Retina (tissue), 1 donor: ENCODE measurements at regions not wholly inside any gene's neighbourhood (a gene's known extent, or its start where the extent isn't known, plus 50 kb on each side); places are given as distances from the start of the nearest gene placed in this dataset.
"Not testable (repeated sequence)": the region's sequence is repeated elsewhere in the genome, so short reads cannot be mapped to it uniquely, and the experiment has no call there.

ENCODE experiments used
- DNase-seq: peaks from one replicate; pipeline ENCODE4 v3.0.0-alpha.2; 2016

GRCh38 chr12:63406781-63407180, 255.8 kb upstream of the AVPR1A start:
- DNase-seq, result no peak

GRCh38 chr12:63404611-63405010, 253.6 kb upstream of the AVPR1A start:
- no peak for DNase-seq

- no peak for DNase-seq
Observed at GRCh38 chr12:63403256-63403655, 252.3 kb upstream of the AVPR1A start.

DNA sequence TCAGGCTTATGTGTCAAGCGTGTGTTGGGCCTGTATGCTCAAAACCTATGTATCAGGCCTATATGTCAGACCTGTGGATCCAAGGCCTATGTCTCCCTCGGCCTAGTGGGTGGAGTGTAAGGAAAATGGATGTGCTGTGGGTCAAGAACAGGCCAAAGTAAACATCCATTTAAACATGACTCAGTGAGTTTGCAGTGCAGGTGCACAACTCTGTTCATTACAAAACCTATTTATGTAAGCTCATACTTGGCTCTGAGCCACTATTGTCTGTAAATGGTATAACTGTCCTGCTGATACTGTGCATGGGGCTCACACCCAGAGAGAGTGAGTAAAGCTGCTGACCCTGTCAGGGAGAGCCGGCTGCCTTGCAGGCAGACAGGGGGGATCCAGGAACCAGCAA, 249.7 kb upstream of the AVPR1A start:
- no peak for DNase-seq

- DNase-seq, result no peak
Observed at GRCh38 chr12:63400318-63400717, 249.3 kb upstream of the AVPR1A start.

DNA sequence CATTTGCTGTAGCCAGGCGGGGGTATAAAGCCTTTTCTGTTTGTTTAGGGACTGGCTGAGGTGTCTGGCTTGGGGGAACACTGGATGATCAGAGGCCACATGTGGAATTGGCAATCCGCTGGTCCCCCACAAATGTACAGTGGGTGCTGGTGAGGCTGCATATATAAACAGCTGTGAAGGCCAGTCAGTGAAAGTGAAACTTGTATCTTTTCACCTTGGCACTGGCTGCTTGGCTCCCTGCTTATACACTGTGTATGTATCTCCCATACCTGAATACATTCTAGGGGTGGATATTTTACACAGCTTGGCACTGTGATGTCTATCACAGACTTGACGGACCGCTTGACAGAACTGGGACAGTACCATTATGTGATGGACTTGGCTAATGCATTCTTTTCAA, 246.8 kb upstream of the AVPR1A start:
- no peak for DNase-seq

- no peak for DNase-seq
Observed at GRCh38 chr12:63396135-63396534, 245.1 kb upstream of the AVPR1A start.

DNA sequence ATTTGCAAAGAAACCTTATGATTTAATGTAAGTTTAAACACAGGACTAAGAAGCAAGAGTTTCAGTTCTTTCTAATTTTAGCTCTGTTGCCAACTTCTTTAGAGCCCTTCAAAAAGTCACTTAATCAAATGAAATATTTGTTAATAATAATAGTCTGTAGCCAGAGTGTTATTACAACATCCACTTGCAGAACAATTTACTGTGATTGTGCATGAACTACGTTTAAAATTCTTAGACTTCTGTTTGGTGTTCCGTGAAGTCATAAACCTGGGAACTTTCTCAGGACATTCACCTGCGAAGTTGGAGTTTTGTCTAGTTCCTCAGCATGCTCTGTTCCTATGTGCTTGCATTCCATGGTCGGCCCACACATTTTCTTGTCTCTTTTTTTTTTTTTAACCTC, 244.0 kb upstream of the AVPR1A start:
- no peak for DNase-seq

DNA sequence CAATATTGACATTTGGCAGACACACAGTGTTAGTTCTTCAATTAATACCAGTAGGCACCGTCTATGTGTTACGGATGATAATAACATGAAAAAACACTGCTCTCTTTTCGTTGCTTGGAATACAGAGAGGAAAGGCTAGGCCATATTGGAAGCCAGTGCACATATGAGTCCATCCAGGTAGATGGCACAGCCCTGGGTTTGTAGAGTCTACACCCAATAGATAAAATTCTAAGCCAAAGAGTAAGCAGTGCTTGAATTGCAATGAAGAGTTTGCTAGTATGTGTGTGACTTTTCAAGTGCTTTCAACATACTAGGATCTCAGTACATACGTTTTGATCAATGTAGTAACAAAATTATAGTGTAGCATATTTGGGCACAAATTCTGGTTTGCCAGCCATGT, 243.3 kb upstream of the AVPR1A start:
- no peak for DNase-seq

DNA sequence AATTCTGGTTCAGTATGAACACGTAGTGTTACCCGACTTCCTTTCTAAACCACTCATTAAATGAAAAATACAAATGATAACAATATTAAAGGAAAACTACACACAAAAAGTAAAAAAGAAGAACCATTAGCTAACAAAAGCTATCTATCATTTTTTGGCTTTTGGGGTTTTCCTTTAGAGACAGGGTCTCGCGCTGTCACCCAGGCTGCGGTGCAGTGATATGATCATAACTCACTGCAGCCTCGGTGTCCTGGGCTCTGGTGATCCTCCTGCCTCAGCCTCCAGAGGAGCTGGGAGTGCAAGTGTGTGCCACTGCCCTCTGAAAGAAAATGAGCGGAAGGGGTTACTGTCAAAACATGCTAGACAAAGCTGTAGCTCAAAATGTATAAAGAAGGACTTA, 238.2 kb upstream of the AVPR1A start:
- DNase-seq, result no peak

GRCh38 chr12:63387771-63388170, 236.8 kb upstream of the AVPR1A start:
- no peak for DNase-seq

GRCh38 chr12:63382930-63383329, 231.9 kb upstream of the AVPR1A start:
- no peak for DNase-seq

- no peak for DNase-seq
Observed at GRCh38 chr12:63362791-63363190, 211.8 kb upstream of the AVPR1A start.

- no peak for DNase-seq
Observed at GRCh38 chr12:63362166-63362565, 211.2 kb upstream of the AVPR1A start.

- DNase-seq, result no peak
Observed at GRCh38 chr12:63354969-63355368, 204.0 kb upstream of the AVPR1A start.

DNA sequence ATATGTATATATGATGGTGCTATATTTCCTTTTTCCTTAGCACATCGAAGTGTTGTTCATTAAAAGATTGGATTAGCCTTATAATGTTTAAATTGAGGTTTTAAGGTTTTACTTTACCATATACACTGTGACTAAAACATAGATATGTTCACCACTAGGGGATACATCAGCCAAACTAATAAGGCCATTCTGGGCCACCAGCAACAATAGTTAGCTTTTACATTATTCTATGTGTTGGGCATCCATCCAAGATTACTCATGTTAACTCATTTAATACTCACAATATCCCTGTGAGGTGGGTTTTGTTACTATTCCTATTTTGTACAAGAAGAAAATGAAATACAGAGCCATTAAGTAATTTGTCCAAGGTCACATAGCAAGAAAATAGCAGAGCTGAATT, 202.6 kb upstream of the AVPR1A start:
- no peak for DNase-seq

DNA sequence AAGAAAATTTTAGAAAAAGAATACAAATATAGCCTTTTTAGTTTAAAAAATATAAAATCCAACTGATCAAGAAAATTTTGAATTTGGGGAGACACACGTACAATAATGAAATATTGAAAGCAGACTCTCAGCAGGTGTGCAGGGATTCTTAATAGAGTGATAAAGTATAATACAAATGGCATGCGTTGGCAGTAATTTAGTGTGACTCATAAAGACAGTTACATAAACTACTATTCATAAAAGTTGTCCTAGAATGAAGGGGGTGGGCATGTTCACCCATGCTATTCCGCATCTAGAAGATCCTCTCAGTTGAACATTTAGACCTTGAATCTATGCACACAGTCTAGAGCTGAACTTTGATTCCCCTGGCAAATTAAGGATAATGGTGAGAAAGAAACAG, 200.4 kb upstream of the AVPR1A start:
- DNase-seq, result no peak

- no peak for DNase-seq
Observed at GRCh38 chr12:63348556-63348955, 197.6 kb upstream of the AVPR1A start.

DNA sequence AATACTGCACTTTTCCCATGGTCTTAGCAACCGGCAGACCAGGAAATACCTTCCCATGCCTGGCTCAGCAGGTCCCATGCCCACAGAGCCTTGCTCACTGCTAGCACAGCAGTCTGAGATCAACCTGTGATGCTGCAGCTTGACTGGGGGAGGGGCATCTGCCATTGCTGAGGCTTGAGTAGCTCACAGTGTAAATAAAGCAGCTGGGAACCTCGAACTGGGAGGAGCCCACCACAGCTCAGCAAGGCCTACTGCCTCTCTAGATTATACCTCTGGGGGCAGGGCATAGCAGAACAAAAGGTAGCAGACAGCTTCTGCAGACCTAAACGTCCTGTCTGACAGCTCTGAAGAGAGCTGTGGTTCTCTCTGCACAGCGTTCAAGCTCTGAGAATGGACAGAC, 186.2 kb upstream of the AVPR1A start:
- DNase-seq, result not testable (repeated sequence)

DNA sequence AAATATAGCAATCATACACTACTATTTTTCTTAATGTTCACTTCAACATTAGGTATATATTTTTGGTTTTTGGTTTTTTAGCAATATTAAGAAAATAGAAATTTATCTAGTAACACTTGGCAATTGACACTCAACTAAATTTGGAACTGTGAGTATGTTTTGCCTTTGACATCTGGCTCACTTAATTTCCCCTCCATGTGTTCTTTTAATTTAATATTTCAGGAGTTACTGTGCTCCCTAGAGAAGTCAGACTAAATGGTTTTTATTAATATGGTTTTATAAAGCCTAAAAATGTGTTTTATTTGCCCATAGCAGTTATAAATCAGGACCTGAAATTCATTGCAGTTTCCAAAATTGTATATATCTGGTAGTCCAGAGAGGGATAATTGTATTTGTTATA, 175.3 kb upstream of the AVPR1A start:
- no peak for DNase-seq

- DNase-seq, result no peak
Observed at GRCh38 chr12:63325757-63326156, 174.8 kb upstream of the AVPR1A start.

DNA sequence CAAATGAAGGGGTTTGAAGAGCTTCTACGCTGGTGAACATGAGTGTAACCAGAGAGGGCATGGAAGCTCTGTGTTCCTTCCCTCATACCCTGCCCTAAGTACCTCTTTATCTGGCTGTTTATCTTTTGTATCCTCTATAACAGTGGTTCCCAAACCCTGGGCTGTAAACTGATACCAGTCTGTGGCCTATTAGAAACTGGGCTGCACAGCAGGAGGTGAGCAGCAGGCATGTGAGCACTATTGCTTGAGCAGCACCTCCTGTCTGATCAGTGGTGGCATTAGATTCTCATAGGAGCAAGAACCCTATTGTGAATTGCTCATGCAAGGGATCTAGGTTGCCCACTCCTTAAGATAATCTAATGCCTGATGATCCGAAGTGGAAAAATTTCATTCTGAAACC, 172.9 kb upstream of the AVPR1A start:
- no peak for DNase-seq

- DNase-seq, result no peak
Observed at GRCh38 chr12:63321373-63321772, 170.4 kb upstream of the AVPR1A start.

GRCh38 chr12:63319936-63320633, 169.1 kb upstream of the AVPR1A start:
- no peak for DNase-seq

DNA sequence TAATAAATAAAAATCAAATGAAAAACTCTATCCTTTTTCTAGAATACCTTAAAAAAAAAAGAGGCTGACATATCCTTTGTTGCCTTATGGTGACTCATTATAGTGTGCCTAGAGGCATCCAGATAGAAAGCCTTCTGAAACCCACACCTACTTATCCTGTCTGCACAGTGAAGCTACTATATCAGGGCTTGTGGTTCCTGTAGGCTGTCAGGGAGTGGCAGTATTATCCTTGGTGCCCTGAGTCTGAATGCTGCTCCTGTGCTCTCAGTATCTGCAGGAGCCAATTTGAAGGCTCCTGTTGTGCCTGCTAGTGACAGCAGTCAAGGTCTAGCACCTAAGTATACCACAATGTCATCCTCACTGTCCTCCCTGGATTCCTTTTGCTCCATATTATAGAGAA, 168.4 kb upstream of the AVPR1A start:
- DNase-seq, result no peak

GRCh38 chr12:63318933-63319332, 167.9 kb upstream of the AVPR1A start:
- DNase-seq, result no peak
